ENCODE measurements at regions not wholly inside any gene's neighbourhood (a gene's known extent, or its start where the extent isn't known, plus 50 kb on each side); places are given as distances from the start of the nearest gene placed in this dataset.

DNA sequence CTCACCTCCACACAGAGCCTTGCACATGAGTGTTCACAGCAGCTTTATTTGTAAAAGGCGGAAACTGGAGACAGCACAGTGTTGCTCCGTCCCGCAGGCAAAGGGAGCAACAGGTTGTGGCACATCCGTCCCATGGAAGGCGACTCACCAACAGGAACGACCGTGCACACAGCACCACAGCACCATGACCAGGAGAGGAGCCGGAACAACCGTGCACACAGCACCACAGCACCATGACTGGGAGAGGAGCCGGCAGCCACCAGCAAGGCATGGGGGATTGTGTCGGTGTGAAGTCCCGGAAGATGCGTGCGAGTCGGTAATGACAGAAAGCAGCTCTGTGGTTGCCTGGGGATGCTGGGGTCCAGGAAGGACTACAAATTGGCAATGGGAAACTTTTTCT, 158.5 kb downstream of the C9orf50 start:
- peak overlapping the region; percentile 96 for H3K27ac ChIP-seq
- TF ChIP-seq ZFX (IDR thresholded peaks at IDR 0.05; ENCODE audit: borderline replicate concordance) = no peak
- TF ChIP-seq, protein P1, sequence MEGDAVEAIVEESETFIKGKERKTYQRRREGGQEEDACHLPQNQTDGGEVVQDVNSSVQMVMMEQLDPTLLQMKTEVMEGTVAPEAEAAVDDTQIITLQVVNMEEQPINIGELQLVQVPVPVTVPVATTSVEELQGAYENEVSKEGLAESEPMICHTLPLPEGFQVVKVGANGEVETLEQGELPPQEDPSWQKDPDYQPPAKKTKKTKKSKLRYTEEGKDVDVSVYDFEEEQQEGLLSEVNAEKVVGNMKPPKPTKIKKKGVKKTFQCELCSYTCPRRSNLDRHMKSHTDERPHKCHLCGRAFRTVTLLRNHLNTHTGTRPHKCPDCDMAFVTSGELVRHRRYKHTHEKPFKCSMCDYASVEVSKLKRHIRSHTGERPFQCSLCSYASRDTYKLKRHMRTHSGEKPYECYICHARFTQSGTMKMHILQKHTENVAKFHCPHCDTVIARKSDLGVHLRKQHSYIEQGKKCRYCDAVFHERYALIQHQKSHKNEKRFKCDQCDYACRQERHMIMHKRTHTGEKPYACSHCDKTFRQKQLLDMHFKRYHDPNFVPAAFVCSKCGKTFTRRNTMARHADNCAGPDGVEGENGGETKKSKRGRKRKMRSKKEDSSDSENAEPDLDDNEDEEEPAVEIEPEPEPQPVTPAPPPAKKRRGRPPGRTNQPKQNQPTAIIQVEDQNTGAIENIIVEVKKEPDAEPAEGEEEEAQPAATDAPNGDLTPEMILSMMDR (IDR thresholded peaks at IDR 0.05) = no peak

GRCh38 chr9:129460323-129461261, 160.3 kb downstream of the C9orf50 start:
- TF ChIP-seq, protein P1 (IDR thresholded peaks at IDR 0.05) = no peak; the same call in 1 of the 2 replicates
- no peak for TF ChIP-seq ZFX (IDR thresholded peaks at IDR 0.05; ENCODE audit: borderline replicate concordance)
- H3K27ac ChIP-seq = peak overlapping the region; percentile 96

DNA sequence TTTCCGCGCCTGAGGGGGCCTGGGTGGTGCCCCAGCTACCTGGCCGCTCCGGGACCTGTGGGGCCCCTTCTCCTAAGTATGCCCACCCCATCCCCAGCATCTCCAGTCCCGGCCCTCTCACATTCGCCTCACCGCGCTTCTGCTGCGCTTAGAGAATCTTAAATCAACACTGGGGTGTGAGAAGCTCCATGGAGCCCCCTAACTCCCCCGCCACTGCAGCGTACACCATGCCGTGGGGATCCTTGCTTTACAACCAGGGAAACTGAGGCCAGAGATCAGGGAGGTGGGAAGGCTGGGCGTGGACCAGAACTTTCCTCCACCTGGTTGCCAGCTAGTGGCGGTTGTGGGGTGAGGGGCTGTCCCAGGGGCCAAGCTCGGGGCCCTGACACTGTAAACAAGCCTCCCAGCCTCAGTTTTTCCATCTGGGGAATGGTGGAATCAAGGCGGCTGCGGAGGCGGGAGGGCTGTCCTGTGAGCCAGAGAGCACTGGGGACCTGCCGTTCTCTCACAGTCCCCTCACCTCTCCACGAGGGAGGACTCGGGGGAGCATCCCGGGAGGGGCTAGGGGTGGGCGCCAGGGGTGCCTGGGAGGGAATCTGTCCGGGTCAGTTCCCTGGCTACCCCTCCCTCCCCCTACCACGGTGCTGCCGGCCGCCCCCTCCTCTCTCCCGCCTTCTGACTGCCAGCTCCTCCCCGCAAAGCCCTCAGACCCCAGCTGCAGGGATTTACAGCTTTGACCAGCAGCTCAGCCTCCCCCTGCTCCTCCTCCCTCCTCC, 161.2 kb downstream of the C9orf50 start:
- H3K27ac ChIP-seq = peak overlapping the region; percentile 96
- TF ChIP-seq, protein P1 (IDR thresholded peaks at IDR 0.05) = no peak
- TF ChIP-seq ZFX (IDR thresholded peaks at IDR 0.05; ENCODE audit: borderline replicate concordance) = no peak

- TF ChIP-seq, protein P1 (IDR thresholded peaks at IDR 0.05) = no peak
- no peak for TF ChIP-seq ZFX (IDR thresholded peaks at IDR 0.05; ENCODE audit: borderline replicate concordance)
- H3K27ac ChIP-seq = peak overlapping the region; percentile 96
These were observed 162.0 kb downstream of the C9orf50 start for GRCh38 chr9:129458663-129459546.

GRCh38 chr9:129458155-129458661, 162.7 kb downstream of the C9orf50 start:
- TF ChIP-seq, protein P1 (IDR thresholded peaks at IDR 0.05) = no peak
- no peak for TF ChIP-seq ZFX (IDR thresholded peaks at IDR 0.05; ENCODE audit: borderline replicate concordance)
- H3K27ac ChIP-seq = peak overlapping the region; percentile 96

DNA sequence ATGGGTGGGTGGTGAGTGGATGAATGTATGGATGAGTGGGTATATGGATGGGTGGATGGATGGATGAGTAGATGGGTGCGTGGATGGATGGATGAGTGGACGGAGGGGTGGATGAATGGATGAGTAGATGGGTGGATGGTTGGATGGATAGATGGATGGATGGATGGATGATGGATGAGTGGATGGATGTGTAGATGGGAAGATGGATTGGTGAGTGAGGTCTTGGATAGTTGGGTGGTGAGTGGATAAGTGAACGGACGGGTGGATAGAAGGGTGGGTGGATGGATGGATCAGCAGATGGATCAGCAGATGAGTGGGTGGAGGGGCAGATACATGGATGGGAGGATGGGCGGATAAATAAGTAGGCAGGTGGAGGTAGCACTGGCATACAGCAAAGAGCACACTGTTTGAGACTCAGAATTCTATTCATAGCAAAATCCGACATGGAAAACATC, 163.5 kb downstream of the C9orf50 start:
- no peak overlapping the region; the same call in 1 of the 2 replicates for H3K27ac ChIP-seq
- TF ChIP-seq, protein P1 (IDR thresholded peaks at IDR 0.05) = no peak
- TF ChIP-seq ZFX (IDR thresholded peaks at IDR 0.05; ENCODE audit: borderline replicate concordance) = no peak

Measured in 22Rv1 (cell line).